Loucy (cell line): ENCODE measurements at regions not wholly inside any gene's neighbourhood (a gene's known extent, or its start where the extent isn't known, plus 50 kb on each side); places are given as distances from the start of the nearest gene placed in this dataset.

Source experiments
- CTCF ChIP-seq: fragments of 200-600 bp; sonication (generic); conservative IDR thresholded peaks from 2 replicates; pipeline ENCODE4 v1.5.1; 2014; ENCODE audit warnings: mild to moderate bottlenecking, antibody characterized with exemption, low read length
- EZH2phosphoT487 ChIP-seq: fragments of 200-600 bp; IDR thresholded peaks from 2 replicates; pipeline ENCODE4 v1.6.1; 2018; ENCODE audit warnings: antibody characterized with exemption, mild to moderate bottlenecking, moderate library complexity, borderline replicate concordance

- no peak for TF ChIP-seq CTCF
- TF ChIP-seq EZH2phosphoT487, result no peak
These were observed 173.8 kb downstream of the TMEM18 start for GRCh38 chr2:503288-503999.
